Activated T-cell treated with anti-CD3 and anti-CD28 coated beads, Interleukin-2, amount 50 U/mL, for 48 hours (primary cell): ENCODE measurements at regions not wholly inside any gene's neighbourhood (a gene's known extent, or its start where the extent isn't known, plus 50 kb on each side); places are given as distances from the start of the nearest gene placed in this dataset.
A peak's percentile ranks its signal among the peaks of the same experiment; 100 is the strongest.

ENCODE experiments used
- DNase-seq, 2 experiments: peaks; one replicate each; pipeline ENCODE4 v3.0.0-alpha.2; 2020

DNA sequence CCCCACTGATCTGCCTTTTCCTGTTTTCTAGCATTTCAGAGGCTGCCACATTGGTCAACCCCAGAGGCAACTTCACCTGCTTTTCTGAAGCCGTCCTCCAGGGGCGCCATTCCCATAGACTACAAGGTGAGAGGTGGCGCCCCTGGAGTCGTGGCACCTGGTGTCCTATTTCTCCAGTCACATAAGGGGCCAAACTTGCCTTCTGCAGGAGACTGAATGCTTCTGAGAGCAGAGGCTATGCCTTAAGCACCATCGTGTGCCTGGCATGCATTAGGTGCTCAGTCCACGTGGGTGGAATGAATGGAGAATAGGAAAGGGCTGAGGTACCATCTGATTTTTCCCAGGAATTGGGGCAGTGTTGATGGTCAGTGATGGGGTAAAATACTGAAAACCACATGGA, 164.8 kb downstream of the HAPSTR1 start:
- DNase-seq, result peak; percentile 53 to 61

DNA sequence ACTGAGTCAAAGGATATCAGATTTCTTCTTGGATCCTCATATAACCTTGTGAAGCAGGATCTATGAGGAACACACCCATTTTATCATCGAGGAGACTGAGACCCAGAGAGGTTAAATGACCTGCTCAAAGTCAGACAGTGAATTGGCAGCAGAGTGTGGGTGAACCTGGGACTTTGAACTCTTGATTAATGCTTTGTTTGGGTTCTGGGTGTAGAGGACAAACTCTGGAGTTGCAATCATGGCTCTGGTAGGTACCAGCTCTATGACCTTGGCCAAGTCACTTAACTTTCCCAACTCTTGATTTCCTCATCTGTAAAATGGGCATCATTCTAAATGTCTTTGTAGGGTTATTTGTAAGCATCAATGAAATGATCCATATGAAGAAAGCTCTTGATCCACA, 166.4 kb downstream of the HAPSTR1 start:
- no peak for DNase-seq

DNA sequence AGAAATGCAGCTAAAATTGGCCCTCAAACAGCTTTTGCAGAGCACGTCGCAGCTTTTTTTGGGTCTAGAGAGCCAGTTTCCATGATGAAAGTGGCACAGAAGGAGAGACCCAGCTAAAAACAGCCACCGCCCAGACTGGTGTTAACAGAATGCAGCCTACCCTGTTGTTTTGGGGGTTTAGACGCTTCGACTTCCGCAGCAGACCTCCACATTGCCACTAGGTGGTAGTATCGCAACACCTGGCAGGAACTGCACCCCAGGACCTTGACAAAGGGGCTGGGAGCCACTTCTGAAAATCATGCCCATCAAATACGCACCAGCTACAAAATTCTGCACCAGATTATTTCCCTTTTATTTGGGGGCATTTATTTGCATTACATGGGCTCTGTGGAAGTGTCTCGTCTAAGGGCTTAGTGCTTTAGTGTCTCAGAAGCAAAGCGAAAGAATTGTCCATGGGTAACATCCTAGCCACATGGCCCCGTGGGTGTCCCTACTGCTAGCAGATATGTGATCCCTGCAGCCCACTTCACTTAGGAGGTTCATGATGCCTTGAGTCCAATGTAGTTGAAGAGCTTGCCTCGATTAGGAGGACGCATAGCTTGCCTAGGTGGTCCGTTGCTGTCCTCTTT, 167.1 kb downstream of the HAPSTR1 start:
- peak; percentile 34 to 45 for DNase-seq

DNA sequence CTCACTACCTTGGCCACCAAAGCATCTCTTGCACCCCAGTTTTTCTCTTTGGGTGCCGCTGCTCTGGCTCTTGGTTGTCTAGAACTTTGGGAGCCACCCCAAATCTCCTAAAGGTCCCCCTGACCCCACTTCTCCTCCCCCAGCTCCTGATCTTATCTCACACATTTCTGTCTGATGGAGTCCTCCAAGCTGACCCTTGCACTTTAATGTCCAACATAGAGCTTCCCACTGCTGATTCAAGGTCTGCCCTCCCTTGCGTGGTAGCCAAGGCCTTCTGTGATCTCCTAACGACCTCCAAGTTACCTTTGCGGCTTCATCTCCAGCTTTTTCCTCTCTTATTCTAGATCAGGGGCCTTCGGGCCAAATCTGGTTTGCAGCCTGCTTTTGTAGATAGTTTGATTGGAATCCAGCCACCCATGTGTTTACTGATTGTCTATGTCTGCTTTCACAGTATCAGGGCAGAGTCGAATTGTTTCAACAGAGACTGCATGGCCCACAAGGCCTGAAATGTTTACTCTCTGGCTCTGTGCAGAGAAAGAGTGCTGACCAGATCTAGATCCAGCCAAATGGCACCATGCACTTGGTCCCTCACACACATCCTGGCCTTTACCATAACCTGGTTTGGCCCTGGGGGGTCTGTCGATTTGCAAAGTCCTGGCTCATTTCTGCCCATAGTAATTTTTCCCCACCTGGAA, 168.6 kb downstream of the HAPSTR1 start:
- no peak for DNase-seq

DNA sequence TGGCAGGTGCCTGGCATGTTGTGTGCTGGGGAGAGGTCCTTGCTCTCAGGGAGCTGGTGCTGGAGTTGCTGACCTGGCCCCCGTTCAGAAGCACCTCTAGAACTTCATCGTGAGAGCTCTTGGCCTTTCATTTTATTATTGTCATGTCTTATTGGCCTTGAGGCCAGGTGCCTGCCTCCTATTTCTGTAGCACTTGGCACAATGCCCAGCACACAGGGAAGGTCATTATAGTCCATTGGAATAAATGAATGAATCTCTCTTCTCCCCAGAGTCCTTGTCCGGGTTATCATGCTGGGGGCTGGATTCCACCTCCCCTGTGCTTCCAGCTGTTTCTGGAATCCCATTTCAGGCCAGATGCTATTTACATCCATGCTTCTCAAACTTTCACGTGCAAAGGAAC, 169.2 kb downstream of the HAPSTR1 start:
- DNase-seq, result no peak

DNA sequence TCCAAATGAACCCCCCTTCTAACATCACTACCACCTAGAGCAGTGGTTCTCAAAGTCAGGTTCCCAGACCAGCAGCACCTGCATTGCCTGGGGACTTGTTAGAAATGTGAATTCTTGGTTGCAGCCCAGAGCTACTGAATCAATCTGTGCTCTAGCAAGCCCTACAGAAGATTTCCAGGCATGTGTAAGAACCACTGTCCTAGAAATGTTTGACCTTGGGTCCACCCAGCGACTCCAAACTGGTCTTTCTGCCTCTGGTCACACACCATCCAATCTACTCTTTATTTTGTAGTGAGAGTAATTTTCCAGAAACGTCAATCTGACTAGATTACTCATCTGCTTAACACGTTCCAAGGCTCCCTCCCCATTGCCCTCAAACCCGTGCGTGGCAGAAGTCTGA, 169.9 kb downstream of the HAPSTR1 start:
- no peak for DNase-seq

DNA sequence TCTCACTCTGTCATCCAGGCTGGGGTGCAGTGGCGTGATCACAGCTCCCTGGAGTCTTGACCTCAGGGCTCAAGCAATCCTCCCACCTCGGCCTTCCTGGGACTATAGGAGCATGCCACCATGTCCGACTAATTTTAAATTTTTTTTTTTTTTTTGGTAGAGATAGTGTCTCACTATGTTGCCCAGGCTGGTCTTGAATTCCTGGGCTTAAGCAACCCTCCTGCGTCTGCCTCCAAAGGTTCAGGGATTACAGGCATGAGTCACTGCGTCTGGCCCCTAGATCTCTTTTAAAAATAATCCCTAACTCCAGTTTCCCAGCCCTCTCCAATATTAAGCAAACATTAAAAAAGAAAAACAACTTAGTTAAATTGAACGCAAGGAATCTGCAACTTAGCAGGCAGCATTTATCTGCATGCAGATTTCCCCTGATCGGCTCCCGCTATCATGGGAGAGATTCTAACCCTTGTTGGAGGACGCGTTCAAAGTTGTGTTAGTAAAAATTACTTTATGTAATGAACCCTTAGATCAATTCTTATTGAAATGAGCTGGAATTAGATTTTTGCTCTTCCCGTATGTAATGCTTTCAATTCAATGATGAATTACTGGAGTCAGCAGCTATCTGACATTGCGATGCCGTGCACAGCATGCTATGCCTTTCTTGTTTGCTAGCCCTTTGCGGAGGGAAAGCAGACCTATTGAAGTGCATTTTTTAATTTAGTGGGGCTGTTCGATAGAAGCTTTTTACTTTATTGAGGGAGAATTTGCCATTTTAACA, 171.7 kb downstream of the HAPSTR1 start:
- DNase-seq, result no peak

DNA sequence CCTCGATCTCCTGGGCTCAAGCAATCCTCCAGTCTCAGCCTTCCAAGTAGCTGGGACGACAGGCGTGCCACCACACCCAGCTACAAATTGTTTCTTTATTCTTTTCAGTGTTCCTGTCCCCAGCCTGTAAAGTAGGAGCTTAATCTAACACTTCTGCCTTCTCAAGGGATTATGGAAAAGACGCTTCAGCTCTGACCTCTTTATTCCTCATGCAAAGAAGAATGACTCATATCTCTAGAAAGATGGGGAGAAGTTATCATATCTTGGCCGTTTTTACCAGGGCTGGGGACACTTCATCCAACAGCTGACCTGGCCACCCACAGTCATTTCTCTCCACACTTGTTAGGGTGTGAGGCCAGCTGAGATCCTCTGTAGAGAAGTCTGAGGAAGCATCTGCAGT, 172.6 kb downstream of the HAPSTR1 start:
- no peak for DNase-seq

DNA sequence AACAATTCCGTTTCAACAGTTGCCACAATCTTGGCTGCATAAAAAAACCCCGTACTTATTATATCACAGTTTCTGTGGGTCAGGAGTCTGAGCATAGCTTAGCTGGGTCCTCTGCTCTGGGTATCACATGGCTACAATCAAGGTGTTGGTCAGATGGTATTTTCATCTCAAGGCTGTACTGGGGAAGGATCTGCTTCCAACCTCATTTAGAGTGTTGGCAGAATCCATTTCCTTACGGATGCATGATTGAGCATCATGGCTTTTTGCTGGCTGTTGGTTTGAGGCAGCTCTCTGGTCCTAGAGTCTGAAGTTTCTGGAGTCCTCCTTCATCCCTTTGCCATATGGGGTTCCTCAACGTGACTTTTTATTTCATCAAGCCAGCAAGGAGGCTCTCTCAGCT, 177.0 kb downstream of the HAPSTR1 start:
- no peak for DNase-seq

DNA sequence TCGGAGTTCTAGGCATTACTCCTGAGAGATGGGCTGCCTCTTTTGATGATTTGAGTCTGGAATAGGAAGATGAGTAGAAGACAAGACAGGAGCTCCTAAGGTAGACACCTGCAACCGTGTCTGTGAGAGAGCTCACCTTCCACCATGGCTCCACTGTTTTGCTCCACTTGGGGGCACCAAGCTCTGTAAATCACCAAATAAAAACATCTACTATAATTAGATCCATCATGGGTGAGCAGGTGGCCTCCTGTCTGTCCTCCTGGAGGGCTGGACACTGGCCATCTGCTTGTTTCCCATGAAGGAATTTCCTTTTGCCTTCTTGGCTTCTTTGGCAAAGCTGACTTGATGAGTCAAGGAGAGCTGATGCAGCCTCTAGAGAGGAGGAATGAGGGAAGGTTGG, 179.0 kb downstream of the HAPSTR1 start:
- DNase-seq, result no peak

DNA sequence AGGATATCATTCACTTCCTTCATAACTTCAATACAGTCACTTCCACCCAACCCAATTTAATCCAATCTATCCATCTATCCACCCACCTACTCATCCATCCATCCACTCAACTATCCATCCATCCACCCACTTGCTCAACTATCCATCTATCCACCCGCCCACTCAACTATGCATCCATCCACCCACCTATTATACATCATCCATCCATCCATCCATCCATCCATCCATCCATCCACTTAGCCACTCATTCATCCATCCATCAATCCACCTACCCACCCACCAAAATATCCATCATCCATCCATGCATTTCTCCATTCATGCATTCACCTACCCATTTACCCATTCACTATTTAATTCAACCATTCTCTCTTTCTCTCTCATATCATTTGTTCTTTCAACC, 179.5 kb downstream of the HAPSTR1 start:
- no peak for DNase-seq

DNA sequence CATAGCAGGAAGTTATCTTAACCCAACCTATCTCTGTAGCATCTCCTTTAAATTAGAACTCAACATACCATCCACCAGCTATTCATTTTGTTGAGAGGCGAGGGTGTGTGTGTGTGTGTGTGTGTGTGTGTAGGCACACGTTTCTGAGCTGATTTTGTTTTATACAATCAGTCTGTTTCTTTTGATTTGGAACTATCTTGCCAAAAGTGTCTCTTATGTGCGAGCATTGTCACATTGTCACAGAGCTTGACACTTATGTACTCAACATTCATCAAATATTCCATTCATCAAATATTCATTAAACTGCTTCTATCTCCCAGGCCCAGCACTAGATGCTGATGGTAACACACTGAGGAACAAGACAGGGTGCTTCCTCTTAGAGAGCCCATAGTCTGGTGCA, 180.4 kb downstream of the HAPSTR1 start:
- no peak for DNase-seq

DNA sequence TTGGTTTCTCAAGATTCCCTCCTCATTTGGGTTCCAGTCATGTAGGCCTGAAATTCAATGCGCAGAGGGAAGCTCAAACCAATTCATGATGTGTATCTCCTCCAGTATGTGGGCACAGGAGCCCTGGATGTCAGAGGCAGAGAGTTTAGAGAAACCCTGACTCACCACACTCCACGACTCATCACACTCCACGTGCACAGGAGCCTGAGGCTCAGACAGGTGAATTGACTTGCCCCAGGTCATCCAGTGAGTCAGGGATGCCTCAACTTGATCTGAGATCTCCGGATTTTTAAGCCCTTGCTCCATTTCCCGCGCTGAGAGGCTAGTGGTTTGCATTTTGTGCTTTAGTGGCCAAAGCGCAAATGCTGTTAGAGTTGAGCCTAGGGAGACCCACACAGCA, 183.9 kb downstream of the HAPSTR1 start:
- no peak for DNase-seq

DNA sequence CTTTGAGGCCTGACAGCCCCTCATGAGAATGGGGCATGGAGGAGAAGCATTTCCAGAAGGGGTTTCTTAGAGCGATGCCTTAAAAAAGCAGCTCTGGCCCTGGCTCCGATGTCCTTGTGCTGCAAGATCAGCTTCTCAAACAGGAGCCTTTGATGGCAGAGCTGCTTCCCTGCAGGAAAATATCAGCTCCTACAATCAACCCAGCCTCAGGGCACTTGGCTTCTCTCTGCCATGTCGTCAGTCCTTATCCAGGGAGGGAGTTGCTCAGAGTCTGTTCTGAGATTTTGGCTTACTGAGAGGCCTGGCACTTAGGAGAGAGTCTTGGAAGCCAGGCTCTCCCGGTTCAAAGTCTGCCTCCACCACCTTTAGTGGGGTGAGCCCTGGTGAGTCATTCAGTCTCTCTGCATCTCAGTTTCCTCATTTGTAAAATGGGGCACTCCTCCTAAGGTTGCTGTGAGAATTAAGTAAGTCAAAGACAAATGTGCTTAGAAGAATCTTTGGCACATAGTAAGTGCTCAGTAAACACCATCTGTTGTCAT, 184.4 kb downstream of the HAPSTR1 start:
- no peak for DNase-seq

DNA sequence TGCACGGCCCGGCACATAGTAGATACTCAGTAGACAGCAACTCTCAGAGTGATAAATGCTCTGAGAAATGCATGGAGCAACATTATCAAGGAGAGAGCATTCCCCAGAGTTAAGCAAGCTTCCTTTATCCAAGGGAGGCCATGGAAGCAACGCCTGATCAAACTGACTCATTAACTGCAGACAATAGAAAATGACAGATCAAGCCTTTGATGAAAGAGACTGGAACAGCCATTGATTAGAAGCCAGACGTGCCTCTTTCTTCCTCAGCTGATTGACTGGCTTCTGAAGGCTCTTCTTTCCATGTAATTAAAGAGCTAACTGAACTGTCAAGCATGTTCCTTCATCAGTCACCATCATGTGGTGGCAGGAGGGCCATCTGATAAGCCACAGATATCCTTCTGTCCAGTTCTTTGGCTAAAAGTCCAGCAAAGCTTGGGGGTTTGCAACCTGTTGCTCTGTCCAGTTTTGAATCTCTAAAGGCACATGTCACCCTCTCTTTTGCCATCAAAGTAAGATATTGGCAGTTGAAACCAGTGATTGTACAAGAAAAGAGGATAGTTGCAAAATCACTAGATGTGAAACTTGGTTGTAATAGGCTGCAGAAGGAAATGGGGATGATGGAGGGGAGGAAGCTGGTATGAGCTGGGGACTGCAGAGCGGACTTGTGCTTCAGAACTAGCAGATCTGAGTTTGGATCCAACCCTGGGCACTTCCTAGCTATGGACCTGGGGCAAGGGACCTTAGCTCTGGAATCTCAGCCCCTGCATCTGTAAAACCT, 188.0 kb downstream of the HAPSTR1 start:
- DNase-seq, result no peak

DNA sequence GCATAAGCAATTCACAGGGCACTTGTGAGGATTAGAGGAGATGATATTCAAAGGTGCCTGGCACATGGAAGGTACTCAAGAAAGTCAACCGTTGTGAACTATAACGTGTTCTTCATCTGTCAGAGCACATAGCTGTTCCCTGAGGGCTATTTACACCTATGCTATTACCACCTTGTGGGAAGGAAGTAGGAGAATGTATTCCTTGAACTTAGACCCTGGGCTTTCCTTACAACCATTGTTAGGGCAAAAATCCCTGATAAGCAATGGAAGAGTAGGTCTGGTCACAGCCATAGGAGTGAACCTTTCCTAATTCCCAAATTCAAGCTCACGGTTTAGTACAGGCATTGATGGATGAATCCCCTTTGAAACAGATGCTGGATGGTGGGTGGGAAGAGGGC, 188.6 kb downstream of the HAPSTR1 start:
- DNase-seq, result no peak

DNA sequence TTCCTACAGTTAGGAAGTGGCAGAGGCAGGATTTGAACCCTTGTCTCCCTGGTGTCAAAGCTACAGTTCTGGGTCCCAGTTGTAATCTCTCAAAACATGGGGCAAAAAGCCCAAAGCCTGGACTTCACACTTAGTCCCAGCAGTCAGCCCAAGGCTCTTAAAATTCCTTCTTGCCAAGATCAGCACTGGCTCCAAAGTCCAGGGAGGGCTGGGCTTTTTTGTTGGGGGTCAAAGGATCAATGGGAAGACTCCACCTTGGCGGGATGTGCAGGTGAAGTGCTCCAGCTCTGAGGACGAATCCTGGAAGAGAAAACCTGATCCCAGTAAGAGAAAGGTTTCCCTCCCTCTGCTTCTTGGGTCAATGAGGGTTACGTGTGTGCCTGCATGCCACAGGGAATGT, 195.5 kb downstream of the HAPSTR1 start:
- DNase-seq, result no peak

DNA sequence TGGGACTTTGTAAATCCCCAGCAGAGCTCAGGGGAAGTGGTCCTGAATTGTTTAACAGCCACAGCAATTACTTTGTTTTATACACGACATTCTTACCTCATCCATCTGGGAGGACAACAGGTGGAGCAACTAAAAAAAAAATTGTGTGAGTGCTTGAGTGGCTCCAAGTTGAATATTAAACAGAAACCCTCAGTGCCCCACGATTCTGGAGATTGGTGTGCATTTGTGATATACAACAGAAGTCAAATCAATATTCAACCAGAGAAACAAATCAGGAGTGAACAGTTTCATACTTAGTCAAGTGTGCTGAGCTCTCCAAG, 204.8 kb downstream of the HAPSTR1 start:
- DNase-seq, result no peak

DNA sequence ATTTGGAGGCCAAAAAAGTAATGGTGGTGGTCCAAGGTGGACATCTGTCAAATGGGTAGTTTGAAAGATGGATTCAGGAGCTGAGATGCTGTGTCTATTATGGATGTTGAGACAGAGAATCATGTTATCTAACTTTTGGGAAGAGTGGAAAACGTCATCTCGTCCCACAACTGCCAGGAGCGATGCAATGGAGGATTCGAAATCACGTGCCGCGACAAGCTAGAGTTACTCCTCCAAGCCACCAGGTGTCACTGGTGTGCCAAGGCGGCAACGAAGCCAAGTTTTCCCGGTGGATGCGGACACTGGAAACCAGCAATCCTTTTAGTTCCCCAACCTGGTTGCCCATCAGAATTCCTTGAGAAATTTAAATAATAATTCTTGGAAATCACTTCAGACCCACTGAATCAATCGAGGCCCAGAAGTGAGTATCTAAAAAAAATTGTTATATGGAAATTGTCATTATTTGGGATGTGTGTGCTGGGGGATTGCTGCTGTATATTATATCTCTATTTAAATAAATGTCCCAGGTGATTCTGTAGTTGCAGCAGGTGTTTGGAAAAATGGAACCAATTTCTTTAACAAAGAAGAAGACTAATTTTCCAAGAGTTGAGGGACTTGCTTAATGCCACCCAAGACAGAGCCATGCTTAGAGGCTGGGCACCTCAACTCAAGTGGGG, 206.1 kb downstream of the HAPSTR1 start:
- DNase-seq, result peak; percentile 19 to 21

DNA sequence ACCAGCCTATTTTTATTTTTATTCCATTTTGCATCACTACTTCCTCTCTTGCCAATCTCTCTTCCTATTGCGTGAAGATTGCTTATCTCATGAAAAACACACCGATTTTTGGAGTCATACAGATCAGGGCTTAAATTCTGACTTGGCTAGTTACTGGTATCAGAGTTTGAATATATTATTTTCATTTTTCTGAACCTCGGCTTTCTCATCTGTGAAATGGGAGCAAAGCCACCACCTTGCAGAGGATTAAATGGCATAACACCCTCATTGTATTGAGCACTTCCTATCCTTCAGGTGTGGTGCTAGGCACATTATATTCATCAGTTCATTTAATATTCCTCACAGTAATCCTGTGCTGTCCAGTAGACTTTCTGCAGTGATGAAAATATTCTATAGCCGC, 208.8 kb downstream of the HAPSTR1 start:
- DNase-seq, result no peak

DNA sequence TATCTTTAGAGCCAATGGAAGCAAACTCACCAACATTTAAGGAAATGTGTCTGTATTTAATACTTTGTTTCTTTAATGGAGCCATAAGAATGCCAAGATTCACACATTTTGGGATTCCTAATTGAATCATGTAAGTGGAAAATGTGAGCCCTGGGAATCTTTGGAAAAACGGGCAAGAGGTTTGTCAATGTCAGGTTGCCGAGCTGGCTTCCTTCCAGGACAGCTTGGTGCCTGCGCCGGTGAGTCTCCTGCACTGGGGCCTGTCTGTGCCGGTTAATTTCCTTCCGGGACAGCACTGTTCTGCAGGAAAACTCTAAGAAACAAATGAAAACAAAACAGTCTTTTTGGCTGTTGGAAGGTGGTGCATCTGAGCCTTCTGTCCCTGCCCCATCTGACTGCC, 210.6 kb downstream of the HAPSTR1 start:
- DNase-seq, result no peak

DNA sequence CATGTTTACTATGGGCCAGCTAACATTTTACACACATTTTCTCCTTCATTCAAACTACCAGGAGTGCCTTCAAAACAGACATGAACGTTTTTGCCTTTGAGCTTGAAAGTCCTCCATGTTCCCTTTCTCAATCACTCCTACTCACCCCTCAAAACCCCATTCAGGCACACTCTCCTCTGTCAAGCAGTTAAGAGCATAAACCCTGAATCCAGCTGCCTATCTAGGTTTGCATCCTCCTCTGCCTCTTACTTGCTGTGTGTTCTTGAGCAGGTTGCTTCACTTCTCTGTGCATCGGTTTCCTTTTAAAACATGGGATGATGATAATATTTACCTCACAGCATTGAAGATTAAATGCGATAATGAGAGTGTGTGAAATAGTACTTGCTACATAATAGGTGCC, 215.3 kb downstream of the HAPSTR1 start:
- DNase-seq, result no peak

DNA sequence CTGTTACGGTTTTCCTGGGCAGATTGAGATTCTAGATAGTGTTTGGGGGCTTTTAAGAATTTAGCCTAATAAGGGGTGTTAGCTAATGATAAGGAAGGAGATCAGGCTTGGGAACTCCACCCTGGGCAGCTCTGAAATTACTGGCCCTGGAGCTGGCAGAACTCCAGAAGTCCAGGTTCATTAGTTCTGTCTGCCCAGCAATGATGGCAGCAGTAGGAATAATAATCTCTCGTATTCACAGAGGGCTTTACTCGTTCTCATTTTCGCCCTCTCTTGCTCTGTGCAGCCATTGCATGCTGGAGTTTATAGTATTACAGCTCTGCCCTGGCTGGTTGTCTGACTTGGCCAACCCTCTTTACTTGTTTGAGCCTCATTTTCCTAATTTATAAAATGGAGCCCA, 216.0 kb downstream of the HAPSTR1 start:
- DNase-seq, result no peak
